AML-193 (cell line): ENCODE measurements at regions not wholly inside any gene's neighbourhood (a gene's known extent, or its start where the extent isn't known, plus 50 kb on each side); places are given as distances from the start of the nearest gene placed in this dataset.
"Not testable (repeated sequence)": the region's sequence is repeated elsewhere in the genome, so short reads cannot be mapped to it uniquely, and the experiment has no call there.

Source experiments
- DNase-seq, 2 experiments: peaks; one replicate each; lab custom pipeline; 2025; lab: John Stamatoyannopoulos, UW

DNA sequence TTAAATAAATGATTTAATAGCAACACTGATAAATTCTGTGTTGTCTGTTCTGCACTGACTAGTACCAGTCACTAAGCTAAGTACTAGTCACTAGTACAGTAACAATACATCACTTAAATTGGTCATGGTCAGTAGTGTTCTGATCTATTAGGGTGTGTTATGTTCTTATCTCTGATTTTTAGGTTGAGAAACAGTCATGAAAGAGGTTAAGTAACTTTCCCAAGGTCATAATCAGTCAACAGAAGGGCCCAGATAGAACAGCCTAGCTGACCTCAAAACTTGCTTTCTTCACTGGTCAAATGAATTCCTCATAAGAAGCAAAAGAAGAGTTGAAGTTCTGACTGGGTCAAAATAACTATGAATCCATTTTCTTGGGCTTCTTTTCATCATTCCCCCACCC lies 1492.7 kb downstream of the MAT2B start:
- no peak for DNase-seq

DNA sequence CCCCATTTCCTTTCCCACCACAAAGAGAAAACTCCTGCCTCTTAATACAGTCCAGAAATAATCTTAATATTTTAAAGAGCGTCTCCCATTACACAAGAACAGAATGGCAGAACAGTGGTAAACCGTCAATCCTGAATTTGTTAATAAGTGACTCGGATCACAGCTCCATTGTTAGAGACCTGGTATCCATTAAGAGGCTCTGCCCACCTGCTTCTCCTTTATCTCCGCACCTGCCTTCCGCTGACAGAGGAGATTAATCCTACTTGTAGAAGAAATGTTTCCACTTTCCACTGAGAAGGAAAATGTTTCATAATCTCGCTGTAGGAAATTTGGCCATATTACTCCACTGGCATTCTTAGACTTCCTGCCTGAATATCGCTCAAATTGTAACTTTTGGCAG lies 1493.2 kb downstream of the MAT2B start:
- no peak for DNase-seq

DNA sequence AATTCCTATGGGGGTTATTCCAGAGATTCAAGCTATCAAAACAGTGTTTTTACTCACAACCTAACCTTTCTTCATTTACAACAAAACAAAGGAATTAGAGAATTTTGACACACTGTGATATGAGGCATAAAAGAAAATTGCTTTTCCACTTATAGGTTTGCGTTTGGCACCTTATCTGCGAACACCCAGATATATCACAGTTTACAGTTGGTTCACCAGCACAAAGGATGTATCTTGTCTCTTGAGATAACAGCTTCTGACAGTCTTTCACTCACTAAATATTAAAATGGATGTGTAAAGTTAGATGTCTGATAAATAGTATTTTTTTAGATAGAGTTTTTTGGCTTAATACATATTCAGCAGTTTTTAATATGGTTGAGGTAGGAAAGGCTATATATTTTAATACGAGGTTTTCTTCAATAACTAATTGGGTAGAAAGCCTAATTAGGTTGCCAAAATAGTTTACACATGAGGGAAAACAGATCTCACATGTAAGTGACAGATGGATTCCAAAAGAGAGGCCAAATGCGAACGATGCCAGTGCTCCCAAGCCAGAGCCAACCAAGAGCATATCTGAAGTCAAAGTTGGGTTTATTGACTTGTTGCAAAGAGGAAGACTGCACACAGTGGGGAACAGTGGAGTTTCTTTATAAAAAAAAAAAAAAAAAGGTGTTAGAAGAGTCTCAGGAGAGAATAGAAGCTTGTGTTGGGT lies 1495.2 kb downstream of the MAT2B start:
- DNase-seq = no peak

DNA sequence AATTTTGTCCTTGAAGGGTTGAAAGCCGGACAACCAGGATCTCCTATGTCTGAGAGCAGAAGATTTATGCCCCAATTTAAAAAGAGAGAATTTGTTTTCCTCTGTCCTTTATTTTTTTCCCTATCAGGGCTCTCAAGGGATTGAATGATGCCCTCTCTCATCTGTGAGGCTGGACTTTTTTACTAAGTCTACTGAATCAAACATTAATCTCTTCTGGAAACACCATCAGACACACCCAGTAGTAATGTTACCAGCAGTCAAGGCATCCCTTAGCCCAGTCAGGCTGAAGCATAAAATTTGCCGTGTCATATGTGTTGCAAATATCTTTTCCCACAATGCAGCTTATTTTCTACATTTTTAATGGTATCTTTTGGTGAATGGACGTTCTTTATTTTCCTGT lies 1497.9 kb downstream of the MAT2B start:
- no peak for DNase-seq

DNA sequence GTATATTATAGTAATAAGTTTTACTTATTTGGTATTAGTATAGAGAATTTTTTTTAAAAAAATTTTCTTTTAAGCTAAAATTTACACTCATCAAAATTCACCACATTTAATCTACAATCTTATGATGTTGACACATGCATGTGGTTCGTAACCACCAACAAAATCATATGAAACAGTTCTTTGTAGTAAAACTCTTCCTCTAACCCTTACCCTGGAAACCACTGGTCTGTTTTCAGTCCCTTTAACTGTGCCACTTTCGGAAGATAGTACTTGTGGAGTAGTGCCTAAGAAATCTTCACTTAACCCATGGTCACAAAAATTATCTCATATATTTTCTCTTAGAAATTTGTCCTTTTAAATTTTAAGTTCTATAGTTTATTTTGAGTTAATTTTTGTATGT lies 1498.8 kb downstream of the MAT2B start:
- DNase-seq = no peak

DNA sequence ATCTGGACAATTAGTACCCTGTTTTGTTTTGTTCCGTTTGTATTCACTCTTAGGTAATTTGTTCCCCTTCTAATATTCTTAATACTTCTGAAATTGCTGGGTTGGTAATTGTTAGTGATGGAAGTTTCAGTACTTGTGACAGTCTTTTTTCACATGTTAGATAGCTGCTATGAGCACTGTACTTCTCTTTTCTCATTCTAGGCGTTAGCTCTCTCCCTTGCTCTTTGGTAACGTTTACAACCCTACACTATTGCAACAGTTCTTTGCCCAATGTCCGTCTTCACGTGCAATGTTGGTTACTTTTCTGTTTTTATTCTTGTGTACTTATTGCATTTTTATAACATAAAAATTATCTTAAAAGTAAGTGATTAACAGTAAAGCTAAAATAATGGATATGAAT lies 1509.0 kb downstream of the MAT2B start:
- no peak for DNase-seq

DNA sequence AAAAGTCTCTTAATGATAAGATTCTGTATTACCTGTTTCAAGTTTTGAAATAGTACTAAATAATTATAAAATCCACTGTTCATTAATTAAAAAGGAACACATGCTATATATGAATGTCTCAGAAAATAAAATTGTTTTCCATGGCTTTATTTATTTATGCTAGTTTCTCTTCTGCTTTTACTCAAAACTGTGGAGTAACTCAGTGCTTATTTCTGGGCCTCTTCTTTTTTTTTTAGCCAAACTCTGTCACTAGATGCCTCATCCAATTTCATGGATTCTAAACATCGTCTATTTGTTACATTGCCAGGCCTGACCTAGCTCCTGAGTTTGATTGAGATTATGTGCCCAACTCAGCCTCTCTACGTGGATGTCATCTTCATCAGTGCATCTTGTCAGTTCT lies 1509.7 kb downstream of the MAT2B start:
- no peak for DNase-seq

DNA sequence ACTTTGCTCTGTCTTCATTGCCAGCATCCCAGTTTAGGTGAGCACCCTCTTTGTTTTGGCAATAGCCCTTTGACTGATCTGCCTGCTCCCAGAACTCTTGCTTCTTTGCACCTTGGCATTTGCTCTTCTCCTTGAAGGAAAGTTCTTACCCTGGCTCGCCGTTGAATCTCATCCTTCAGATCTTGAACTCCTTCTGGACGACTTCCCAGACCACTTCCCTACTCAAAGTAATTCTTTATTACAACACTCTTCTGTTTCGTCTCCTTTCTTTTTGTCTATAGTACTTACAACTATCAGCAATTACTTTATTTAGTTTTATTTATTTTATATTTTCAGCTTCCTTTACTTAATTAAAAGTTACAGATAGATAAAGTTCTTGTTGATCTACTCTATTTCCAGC lies 1510.1 kb downstream of the MAT2B start:
- DNase-seq = no peak

DNA sequence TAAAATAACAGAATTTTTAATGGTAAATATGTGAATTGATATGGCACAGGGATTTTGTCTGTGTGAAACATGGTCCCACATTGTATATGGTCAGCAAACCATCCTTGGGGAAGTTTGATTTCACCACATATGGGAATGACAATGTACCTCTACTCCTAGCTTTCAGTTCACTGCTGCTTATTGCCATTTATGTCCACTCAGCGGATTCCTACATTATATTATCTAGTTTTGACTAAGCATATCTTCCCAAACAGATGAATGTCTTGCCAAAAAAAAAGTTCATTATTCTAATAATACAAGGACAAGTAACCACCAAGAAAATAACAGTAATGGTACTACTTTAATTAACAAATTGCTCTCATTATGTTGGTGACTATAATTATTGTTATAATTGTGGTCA lies 1521.6 kb downstream of the MAT2B start:
- no peak for DNase-seq

DNA sequence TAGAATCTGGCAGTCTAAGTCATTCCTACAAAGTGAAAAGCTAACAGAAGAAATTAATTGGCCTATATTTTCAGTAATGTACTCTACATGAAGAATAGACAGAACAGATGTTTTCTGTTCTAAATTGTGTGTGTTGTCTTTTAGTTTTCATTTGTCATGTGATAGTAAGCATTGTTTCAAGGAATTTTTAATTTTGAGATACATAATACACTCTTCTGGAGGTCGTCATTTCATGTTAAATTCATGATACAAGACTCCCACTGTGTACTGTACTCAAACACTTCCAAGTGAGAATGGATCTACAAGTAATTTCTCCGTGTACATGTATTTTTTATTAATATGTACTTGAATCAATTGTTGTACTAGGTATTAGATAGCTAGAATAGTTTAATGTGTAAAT lies 1522.9 kb downstream of the MAT2B start:
- DNase-seq = no peak

DNA sequence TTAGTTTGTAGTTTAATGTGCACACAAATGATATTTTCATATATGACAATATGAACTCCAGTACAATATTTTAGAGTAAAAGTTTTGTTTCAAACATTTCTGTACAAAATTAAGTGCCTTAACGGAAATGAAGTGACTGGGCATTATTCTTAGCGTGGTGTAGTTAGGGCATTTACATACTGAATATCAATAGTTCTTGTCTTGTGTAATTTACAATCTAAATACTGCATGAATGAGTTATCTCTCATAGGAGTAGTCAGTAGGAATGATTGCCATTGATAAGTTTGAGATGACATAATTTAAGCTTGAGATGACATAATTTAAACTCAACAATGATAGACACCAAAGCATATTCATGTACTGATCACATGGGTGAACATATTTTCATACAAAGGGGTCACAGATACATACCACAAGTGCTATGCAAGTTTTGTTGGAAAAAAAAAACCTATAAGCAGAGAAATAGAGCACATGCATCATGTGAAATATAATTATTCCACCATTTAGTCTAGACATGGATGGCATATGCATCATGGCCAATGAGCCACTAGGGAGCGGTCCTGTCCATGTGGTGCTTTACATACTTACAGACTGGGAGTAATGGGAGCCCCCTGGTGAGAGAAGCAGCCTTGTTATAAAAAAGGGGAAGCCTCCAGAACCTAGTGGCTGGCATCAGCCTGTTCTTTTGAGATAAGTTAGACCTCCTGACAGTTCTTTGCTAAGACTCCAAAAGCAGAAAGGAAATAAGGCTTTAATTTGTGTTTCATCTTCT lies 1523.9 kb downstream of the MAT2B start:
- DNase-seq = peak; percentile 82 to 85

DNA sequence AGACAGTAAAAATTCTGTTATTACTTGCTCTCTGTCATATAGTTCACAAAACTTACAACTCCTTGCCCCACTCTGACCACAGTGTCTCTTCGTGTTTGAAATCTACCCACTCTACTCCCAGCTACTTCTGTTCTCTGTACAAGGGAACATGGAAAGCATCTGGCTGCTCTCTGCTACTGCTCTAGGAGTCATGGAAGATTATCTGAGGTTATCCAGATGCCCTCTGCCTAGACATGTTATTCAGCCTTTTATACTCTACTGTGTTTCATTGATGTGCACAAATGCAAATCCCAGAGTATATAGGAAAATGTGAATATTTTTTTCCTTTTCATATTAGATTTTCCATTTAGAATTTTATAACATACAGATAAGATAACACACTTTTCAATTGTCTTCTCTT lies 1525.6 kb downstream of the MAT2B start:
- DNase-seq = no peak

DNA sequence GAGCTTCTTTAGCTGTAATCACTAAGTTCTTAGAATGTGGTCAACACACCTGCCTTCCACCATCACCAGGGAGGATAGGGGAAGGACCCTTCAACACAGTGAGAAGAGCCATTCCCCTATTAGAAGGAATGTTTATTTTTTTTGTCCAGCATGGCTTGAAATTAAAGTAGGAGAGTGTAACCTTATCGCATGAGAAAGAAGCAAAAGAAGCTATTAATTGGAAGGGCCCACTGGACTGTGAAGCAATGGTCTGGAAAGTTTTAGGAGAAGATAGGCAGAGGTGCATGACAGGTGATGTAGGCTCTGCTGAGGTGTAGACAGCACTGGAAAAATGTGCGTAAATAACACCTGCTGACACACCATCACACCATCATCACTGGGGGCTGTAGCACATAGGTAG lies 1526.0 kb downstream of the MAT2B start:
- DNase-seq = no peak

DNA sequence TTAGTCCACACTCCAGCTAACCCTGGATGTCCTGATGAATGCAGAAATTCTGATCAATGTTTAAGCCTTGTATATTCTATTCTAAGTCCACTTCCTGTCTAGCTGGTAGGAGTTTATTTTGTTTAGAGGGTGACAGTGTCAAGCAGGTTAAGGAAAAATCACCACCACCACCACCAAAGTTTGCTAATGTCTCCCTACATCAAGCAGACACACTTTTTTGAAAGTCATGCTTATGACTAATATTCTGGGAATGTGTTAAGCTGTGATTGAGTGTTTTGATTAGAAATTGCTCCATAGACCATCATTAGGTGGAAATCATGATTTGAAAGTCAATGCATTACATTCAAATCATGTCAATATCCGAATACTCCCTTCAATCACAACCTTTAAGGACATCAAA lies 1530.1 kb downstream of the MAT2B start:
- DNase-seq = no peak

DNA sequence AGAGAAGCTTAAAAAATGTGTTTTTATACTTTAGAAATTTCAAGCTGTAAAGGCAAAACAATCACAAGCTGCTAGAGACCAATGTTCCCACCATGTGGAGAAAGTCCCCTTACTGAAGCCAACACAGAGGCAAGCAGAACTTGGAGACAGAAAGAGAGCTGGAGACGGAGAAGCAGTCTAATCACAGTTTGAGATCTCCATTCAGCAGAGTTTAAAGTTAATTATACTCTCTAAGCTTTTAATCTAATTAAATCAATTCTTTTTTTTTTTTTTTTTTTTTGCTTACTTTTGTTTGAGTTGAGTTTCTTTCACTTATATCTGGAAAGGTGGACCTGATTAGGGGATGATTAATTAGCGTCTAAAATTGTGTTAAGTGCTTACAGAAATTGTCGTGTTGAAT lies 1534.3 kb downstream of the MAT2B start:
- DNase-seq = no peak

DNA sequence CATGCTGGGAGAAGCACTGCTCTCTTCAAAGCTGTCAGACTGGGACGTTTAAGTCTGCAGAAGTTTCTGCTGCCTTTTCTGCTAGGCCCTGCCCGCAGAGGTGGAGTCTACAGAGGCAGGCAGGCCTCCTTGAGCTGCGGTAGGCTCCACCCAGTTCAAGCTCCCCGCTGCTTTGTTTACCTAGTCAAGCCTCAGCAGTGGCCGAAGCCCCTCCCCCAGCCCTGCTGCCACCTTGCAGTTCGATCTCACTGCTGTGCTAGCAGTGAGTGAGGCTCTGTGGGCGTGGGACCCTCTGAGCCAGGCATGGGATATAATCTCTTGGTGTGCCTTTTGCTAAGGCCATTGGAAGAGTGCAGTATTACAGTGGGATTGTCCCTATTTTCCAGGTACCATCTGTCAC lies 1540.5 kb downstream of the MAT2B start:
- not testable (repeated sequence) for DNase-seq

DNA sequence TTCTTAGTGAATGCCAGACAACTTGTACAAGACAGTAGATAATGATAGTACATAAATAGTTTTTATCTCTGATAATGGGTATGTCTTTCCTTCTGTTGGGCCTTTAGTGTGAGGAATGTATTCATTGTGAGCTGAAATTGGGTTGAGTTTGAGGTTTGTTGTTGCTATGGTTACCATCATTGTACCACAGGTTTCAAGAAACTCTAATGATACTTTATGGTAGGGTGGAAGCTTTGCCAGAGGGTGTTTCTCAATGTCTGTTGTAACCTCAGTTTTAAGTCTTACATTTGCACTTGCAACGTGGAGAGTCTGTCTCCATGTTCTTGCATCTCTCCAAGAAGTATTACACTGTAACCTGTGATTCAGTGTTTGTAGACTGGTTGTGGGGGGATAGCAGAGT lies 1550.1 kb downstream of the MAT2B start:
- peak; percentile 52 to 64 for DNase-seq

DNA sequence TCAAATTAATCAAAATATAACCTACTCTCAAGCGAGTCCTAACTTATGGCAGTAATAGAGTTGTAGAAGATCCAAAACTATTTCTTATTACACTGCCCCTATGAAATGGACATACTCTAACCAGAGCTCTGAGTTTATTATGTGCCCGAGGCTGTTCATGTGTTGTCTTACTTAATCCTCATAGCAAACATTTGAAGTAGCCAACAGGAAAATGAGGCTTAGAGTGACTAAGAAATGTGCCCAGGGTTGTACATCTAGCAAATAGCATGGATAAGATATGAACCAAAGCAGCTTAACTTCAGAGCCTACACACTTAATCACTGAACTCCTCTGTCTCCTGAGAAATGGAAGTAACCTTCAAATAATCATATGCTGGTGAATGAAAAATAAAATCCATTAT lies 1551.7 kb downstream of the MAT2B start:
- DNase-seq = no peak

DNA sequence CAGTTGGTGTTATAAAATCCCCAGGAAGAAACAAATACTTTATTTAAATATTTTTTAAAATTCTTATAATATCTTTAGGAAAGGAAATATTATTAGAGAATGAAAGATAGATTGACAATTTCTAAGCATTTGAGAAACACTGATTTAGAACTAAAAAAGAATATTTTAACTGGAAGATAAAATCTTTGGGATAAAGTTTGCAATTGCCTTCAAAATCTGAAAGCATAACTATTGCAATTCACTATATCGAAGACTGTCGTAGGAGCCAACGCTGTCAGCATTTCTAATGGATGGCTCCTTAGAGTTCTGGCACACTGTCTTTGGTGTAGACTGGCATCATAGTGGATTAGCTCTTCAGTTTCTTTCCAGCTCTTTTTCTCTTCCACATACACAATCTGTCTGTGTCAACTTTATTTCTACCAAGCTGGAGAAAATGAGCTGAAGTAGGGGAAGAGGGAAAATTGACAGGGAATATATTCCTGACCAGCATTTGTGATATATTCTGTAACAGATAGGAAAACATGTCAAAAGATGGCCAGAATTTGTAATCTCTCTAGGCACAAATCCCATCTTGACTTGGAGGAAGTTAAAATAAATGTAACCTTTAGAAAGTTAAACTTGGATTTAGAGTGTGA lies 1561.4 kb downstream of the MAT2B start:
- no peak for DNase-seq

DNA sequence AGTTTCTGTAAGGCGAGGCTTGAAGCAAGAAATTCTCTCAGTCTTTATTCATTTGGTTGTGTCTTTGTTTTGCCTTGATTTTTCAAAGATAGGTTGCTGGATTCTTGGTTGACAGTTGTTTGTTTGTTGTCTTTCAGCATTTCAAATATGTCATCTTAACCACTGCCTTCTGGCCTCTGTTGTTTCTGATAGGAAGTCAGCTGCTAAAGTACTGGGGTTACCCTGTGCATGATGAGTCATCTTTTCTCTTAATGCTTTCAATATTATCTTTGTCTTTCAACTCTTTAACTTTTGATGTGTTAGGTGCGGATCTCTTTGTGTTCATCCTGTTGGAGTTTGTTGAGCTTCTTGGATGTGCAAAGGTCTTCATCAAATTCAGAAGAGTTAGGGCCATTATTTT lies 1571.3 kb downstream of the MAT2B start:
- DNase-seq = no peak

DNA sequence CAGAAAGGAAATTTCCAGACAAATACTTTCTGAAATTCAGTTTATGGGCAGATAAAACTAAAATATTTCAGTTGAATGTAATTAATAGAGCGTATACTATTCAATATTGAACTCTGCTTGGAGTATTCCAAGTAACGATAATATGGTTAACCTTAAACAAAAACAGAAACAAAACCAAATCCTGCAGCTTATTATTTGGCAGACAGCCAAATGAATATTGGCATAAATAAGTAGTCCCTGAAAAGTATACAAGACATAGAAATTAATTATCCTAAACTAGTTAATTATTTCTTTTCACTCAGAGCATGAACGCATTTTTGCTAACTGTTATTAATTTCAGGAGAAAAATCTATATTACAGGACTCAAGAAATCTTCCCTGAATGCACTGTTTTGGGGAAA lies 1574.0 kb downstream of the MAT2B start:
- no peak for DNase-seq

DNA sequence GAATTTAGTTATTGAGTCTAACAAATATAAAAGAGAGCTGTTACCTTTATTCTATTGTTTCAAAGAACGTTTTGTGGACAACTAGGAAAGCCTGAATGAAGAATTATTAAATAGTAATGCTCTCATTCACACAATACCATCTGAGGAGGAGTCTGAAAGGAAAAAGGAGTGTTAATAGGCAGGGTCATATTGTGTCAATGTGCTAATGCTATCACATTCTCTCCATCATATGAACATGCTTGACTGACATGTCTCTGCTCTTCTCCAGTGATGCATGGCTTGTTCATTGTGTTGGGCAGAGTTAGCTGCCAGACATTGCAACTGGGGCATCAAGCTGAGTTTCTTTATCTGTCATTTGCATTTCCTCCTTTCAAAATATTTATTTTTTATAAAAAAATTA lies 1578.0 kb downstream of the MAT2B start:
- DNase-seq = no peak

DNA sequence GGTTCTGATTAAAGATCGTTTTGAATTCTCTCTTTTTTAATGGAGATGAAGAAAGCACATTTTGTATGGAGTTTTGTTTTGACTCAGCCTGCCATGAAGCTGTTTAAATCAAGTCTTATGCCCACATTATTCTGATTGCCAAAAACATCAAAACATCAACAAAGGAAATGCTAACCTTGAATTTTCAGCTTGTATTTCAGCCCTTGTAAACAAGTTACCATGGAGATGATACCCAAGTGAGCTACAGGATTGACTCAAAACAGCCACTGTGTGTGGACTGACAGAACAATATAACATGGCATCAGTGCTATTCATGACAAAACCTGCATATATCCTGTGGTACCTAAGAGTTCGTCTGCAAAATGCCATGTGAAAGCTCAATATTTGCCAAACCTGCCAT lies 1581.0 kb downstream of the MAT2B start:
- DNase-seq = no peak
